ENCODE measurements at regions not wholly inside any gene's neighbourhood (a gene's known extent, or its start where the extent isn't known, plus 50 kb on each side); places are given as distances from the start of the nearest gene placed in this dataset.

- Histone ChIP-seq H3K56ac (ENCODE audit: extremely low read depth, insufficient read depth, low read length) (no peak overlapping the region), H4K5ac (ENCODE audit: low read depth, low read length) (no peak overlapping the region), H2BK120ac (ENCODE audit: low read depth, low read length) (no peak overlapping the region), H2BK20ac (ENCODE audit: low read depth, low read length) (no peak overlapping the region), H2BK5ac (ENCODE audit: low read depth, low read length, poor library complexity, severe bottlenecking) (no peak overlapping the region), H3K4me3 (ENCODE audit: insufficient read depth, low read depth, low read length) (no peak overlapping the region), H3K27me3 (ENCODE audit: control insufficient read depth, insufficient read depth, low read length) (no peaks in the 10 kb centered on the region), H2AK5ac (ENCODE audit: low read depth, low read length) (no peak overlapping the region), H2AFZ (replicated peaks; ENCODE audit: low read length, poor library complexity) (no peak overlapping the region), H4K20me1 (ENCODE audit: insufficient read depth, low read length) (no peaks in the 10 kb centered on the region), H3K23ac (ENCODE audit: low read depth, low read length) (no peak overlapping the region), H3K18ac (ENCODE audit: low read depth, low read length) (no peak overlapping the region), H4K8ac (ENCODE audit: low read depth in 2 of 2, low read length in 2 of 2) (no peak overlapping the region), H2BK15ac (ENCODE audit: low read depth, low read length) (no peak overlapping the region), H3K4me2 (ENCODE audit: low read depth, low read length) (no peak overlapping the region), H3K9me1 (ENCODE audit: insufficient read depth, low read length) (no peaks in the 10 kb centered on the region), H2AK9ac (replicated peaks; ENCODE audit: low read depth, low read length, poor library complexity) (no peak overlapping the region), H3K9me3 (ENCODE audit: control insufficient read depth, insufficient read depth, low read length) (no peaks in the 10 kb centered on the region), H3K4ac (ENCODE audit: low read depth, low read length) (no peak overlapping the region), H3K36me3 (ENCODE audit: control insufficient read depth, insufficient read depth, low read length) (no peaks in the 10 kb centered on the region), H3K9ac (ENCODE audit: low read depth, low read length) (no peak overlapping the region), H4K91ac (ENCODE audit: insufficient read depth, low read depth, low read length) (no peak overlapping the region), H3K27ac (ENCODE audit: insufficient read depth, low read length) (no peak overlapping the region), H3K14ac (replicated peaks; ENCODE audit: low read depth, low read length) (no peak overlapping the region), H3K79me1 (ENCODE audit: low read depth in 1 of 2, low read length in 2 of 2) (no peaks in the 10 kb centered on the region), H3K4me1 (ENCODE audit: control insufficient read depth, insufficient read depth, low read length) (no peaks in the 10 kb centered on the region)
- ATAC-seq (ENCODE audit: low read depth), result no peak
- no peak for DNase-seq
- dilution Hi-C loops (cut with HindIII; ENCODE audit: low sequenced_read_pairs, unreplicated experiment), result no loop called here
- ChIA-PET POLR2A (ENCODE audit: unreplicated experiment) (no interaction called here), CTCF (no interaction called here)
- no CpG with 5 or more reads among the region's 2 CpGs for WGBS, 2 experiments (ENCODE audit: extremely low coverage in 2 of 2, insufficient read length in 1 of 2)
- intact Hi-C loops (cut with micrococcal nuclease), result no loop called here
- BruUV-seq (replicated peaks), result no TSS peak
- TF ChIP-seq RFX5 (IDR thresholded peaks at IDR 0.05; ENCODE audit: low read depth, low read length) (no peak), SMC3 (IDR thresholded peaks at IDR 0.05; ENCODE audit: low read depth, low read length) (no peak), RCOR1 (IDR thresholded peaks at IDR 0.05; ENCODE audit: insufficient replicate concordance, low read length) (no peak), POLR2A (IDR thresholded peaks at IDR 0.05; ENCODE audit: low read depth, low read length) (no peak), ELK1 (IDR thresholded peaks at IDR 0.05; ENCODE audit: borderline replicate concordance, low read depth, low read length) (no peak), MAFK (IDR thresholded peaks at IDR 0.05; ENCODE audit: low read depth, low read length) (no peak), CEBPB (IDR thresholded peaks at IDR 0.05; ENCODE audit: low read depth, low read length) (no peak), CHD1 (IDR thresholded peaks at IDR 0.05; ENCODE audit: low read depth, low read length) (no peak), MAZ (IDR thresholded peaks at IDR 0.05; ENCODE audit: borderline replicate concordance, low read depth, low read length) (no peak), RAD21 (IDR thresholded peaks at IDR 0.05; ENCODE audit: low read length) (no peak), BHLHE40 (IDR thresholded peaks at IDR 0.05; ENCODE audit: low read depth, low read length) (no peak), NFE2L2 (IDR thresholded peaks at IDR 0.05; ENCODE audit: low read depth, low read length) (no peak), FOS (IDR thresholded peaks at IDR 0.05; ENCODE audit: low read depth, low read length) (no peak), MXI1 (IDR thresholded peaks at IDR 0.05; ENCODE audit: borderline replicate concordance, low read depth, low read length) (no peak)
- TF ChIP-seq, protein P1, sequence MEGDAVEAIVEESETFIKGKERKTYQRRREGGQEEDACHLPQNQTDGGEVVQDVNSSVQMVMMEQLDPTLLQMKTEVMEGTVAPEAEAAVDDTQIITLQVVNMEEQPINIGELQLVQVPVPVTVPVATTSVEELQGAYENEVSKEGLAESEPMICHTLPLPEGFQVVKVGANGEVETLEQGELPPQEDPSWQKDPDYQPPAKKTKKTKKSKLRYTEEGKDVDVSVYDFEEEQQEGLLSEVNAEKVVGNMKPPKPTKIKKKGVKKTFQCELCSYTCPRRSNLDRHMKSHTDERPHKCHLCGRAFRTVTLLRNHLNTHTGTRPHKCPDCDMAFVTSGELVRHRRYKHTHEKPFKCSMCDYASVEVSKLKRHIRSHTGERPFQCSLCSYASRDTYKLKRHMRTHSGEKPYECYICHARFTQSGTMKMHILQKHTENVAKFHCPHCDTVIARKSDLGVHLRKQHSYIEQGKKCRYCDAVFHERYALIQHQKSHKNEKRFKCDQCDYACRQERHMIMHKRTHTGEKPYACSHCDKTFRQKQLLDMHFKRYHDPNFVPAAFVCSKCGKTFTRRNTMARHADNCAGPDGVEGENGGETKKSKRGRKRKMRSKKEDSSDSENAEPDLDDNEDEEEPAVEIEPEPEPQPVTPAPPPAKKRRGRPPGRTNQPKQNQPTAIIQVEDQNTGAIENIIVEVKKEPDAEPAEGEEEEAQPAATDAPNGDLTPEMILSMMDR (conservative IDR thresholded peaks at IDR 0.05; ENCODE audit: low read depth, low read length), result no peak
- TF ChIP-seq, protein P2, sequence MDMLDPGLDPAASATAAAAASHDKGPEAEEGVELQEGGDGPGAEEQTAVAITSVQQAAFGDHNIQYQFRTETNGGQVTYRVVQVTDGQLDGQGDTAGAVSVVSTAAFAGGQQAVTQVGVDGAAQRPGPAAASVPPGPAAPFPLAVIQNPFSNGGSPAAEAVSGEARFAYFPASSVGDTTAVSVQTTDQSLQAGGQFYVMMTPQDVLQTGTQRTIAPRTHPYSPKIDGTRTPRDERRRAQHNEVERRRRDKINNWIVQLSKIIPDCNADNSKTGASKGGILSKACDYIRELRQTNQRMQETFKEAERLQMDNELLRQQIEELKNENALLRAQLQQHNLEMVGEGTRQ (IDR thresholded peaks at IDR 0.05; ENCODE audit: low read depth, low read length), result no peak
- in situ Hi-C loops (cut with MboI; ENCODE audit: low sequenced_read_pairs), result no loop called here
Measured at GRCh38 chr3:116618930-116619329, 90.6 kb upstream of the TUSC7 start.
